Stimulated activated memory B cell treated with anti-CD40 and anti-IgM and Interleukin-4, amounts not matched to agents 10 μg/mL and 1 μg/mL and 100 μg/mL, for 72 hours (primary cell): ENCODE measurements at regions not wholly inside any gene's neighbourhood (a gene's known extent, or its start where the extent isn't known, plus 50 kb on each side); places are given as distances from the start of the nearest gene placed in this dataset.
A peak's percentile ranks its signal among the peaks of the same experiment; 100 is the strongest.

Experiments
- ATAC-seq: fragments of 150-1000 bp; cut with Tn5 transposase; 2 replicates; pipeline ENCODE4 v1.10.0; 2021
- H3K27ac Mint-ChIP-seq: one replicate; pipeline ENCODE4 v1.8.0; 2022; ENCODE audit warnings: mild to moderate bottlenecking, mixed read lengths
- H3K27me3 Mint-ChIP-seq: one replicate; pipeline ENCODE4 v1.8.0; 2022; ENCODE audit warnings: mixed read lengths
- H3K36me3 Mint-ChIP-seq: one replicate; pipeline ENCODE4 v1.8.0; 2022; ENCODE audit warnings: mixed read lengths
- H3K4me1 Mint-ChIP-seq: one replicate; pipeline ENCODE4 v1.8.0; 2022; ENCODE audit warnings: mixed read lengths
- H3K4me3 Mint-ChIP-seq: one replicate; pipeline ENCODE4 v1.8.0; 2022; ENCODE audit warnings: mild to moderate bottlenecking, moderate library complexity, mixed read lengths
- H3K9me3 Mint-ChIP-seq: one replicate; pipeline ENCODE4 v1.8.0; 2022; ENCODE audit warnings: mixed read lengths

- no peak for ATAC-seq
- no peak overlapping the region for H3K4me3 Mint-ChIP-seq
- H3K36me3 Mint-ChIP-seq = no peaks in the 10 kb centered on the region
- peaks cover 4% of the 10 kb centered on the region for H3K9me3 Mint-ChIP-seq
- H3K4me1 Mint-ChIP-seq = no peaks in the 10 kb centered on the region
- H3K27me3 Mint-ChIP-seq = peaks cover 18% of the 10 kb centered on the region
- H3K27ac Mint-ChIP-seq = no peak overlapping the region
Measured at GRCh38 chr6:99768166-99768565, 161.5 kb downstream of the PRDM13 start.

GRCh38 chr6:99779631-99780555, 173.3 kb downstream of the PRDM13 start:
- peak; percentile 27 for ATAC-seq
- no peaks in the 10 kb centered on the region for H3K4me1 Mint-ChIP-seq
- no peak overlapping the region for H3K27ac Mint-ChIP-seq
- H3K27me3 Mint-ChIP-seq = peaks cover 39% of the 10 kb centered on the region
- no peak overlapping the region for H3K4me3 Mint-ChIP-seq
- no peaks in the 10 kb centered on the region for H3K9me3 Mint-ChIP-seq
- H3K36me3 Mint-ChIP-seq = no peaks in the 10 kb centered on the region

- H3K4me3 Mint-ChIP-seq = no peak overlapping the region
- H3K4me1 Mint-ChIP-seq = no peaks in the 10 kb centered on the region
Measured at GRCh38 chr6:99780556-99780885, 173.9 kb downstream of the PRDM13 start.

GRCh38 chr6:99789767-99790166, 183.1 kb downstream of the PRDM13 start:
- Mint-ChIP-seq H3K27ac (no peak overlapping the region), H3K4me1 (no peaks in the 10 kb centered on the region), H3K4me3 (no peak overlapping the region), H3K36me3 (no peaks in the 10 kb centered on the region), H3K27me3 (peaks cover 24% of the 10 kb centered on the region), H3K9me3 (no peaks in the 10 kb centered on the region)
- no peak for ATAC-seq

More at GRCh38 chr6:99780556-99780885, 173.9 kb downstream of the PRDM13 start:
- Mint-ChIP-seq H3K27ac (no peak overlapping the region), H3K27me3 (peaks cover 39% of the 10 kb centered on the region), H3K9me3 (no peaks in the 10 kb centered on the region), H3K36me3 (no peaks in the 10 kb centered on the region)
- no peak for ATAC-seq

- no peak overlapping the region for H3K27ac Mint-ChIP-seq
Measured at GRCh38 chr6:99790679-99791078, 184.0 kb downstream of the PRDM13 start.

GRCh38 chr6:99801805-99802204, 192.2 kb downstream of the MCHR2 start:
- no peaks in the 10 kb centered on the region for H3K36me3 Mint-ChIP-seq
- ATAC-seq = no peak
- H3K27me3 Mint-ChIP-seq = peaks cover 9% of the 10 kb centered on the region
- H3K4me1 Mint-ChIP-seq = no peaks in the 10 kb centered on the region
- H3K9me3 Mint-ChIP-seq = no peaks in the 10 kb centered on the region
- H3K4me3 Mint-ChIP-seq = no peak overlapping the region
- H3K27ac Mint-ChIP-seq = no peak overlapping the region

More at GRCh38 chr6:99790679-99791078, 184.0 kb downstream of the PRDM13 start:
- Mint-ChIP-seq H3K4me1 (no peaks in the 10 kb centered on the region), H3K36me3 (no peaks in the 10 kb centered on the region), H3K9me3 (no peaks in the 10 kb centered on the region), H3K27me3 (peaks cover 24% of the 10 kb centered on the region), H3K4me3 (no peak overlapping the region)
- ATAC-seq = no peak

- Mint-ChIP-seq H3K4me1 (no peaks in the 10 kb centered on the region), H3K4me3 (no peak overlapping the region), H3K9me3 (no peaks in the 10 kb centered on the region), H3K36me3 (no peaks in the 10 kb centered on the region), H3K27ac (no peak overlapping the region), H3K27me3 (peaks cover 9% of the 10 kb centered on the region)
- no peak for ATAC-seq
Measured at GRCh38 chr6:99802396-99803031, 191.5 kb downstream of the MCHR2 start.

- no peak overlapping the region for H3K27ac Mint-ChIP-seq
- H3K36me3 Mint-ChIP-seq = no peaks in the 10 kb centered on the region
- H3K4me3 Mint-ChIP-seq = no peak overlapping the region
- ATAC-seq = no peak
- no peaks in the 10 kb centered on the region for H3K4me1 Mint-ChIP-seq
- H3K27me3 Mint-ChIP-seq = peaks cover 21% of the 10 kb centered on the region
- H3K9me3 Mint-ChIP-seq = no peaks in the 10 kb centered on the region
Measured at GRCh38 chr6:99808992-99809391, 185.0 kb downstream of the MCHR2 start.

- peaks cover 11% of the 10 kb centered on the region for H3K27me3 Mint-ChIP-seq
- H3K4me3 Mint-ChIP-seq = no peak overlapping the region
- no peaks in the 10 kb centered on the region for H3K9me3 Mint-ChIP-seq
- ATAC-seq = no peak
- H3K4me1 Mint-ChIP-seq = no peaks in the 10 kb centered on the region
- no peaks in the 10 kb centered on the region for H3K36me3 Mint-ChIP-seq
- no peak overlapping the region for H3K27ac Mint-ChIP-seq
Measured at GRCh38 chr6:99810295-99810694, 183.7 kb downstream of the MCHR2 start.

GRCh38 chr6:99810942-99811620, 182.9 kb downstream of the MCHR2 start:
- H3K4me1 Mint-ChIP-seq = no peaks in the 10 kb centered on the region
- H3K4me3 Mint-ChIP-seq = no peak overlapping the region
- no peak overlapping the region for H3K27ac Mint-ChIP-seq
- peaks cover 11% of the 10 kb centered on the region for H3K27me3 Mint-ChIP-seq
- no peak for ATAC-seq
- no peaks in the 10 kb centered on the region for H3K9me3 Mint-ChIP-seq
- H3K36me3 Mint-ChIP-seq = no peaks in the 10 kb centered on the region

- Mint-ChIP-seq H3K27ac (no peak overlapping the region), H3K27me3 (peaks cover 11% of the 10 kb centered on the region), H3K4me3 (no peak overlapping the region), H3K36me3 (no peaks in the 10 kb centered on the region), H3K9me3 (no peaks in the 10 kb centered on the region), H3K4me1 (no peaks in the 10 kb centered on the region)
- no peak for ATAC-seq
Measured at GRCh38 chr6:99811636-99812035, 182.4 kb downstream of the MCHR2 start.

GRCh38 chr6:99813565-99813964, 180.5 kb downstream of the MCHR2 start:
- Mint-ChIP-seq H3K4me3 (no peak overlapping the region), H3K4me1 (no peaks in the 10 kb centered on the region), H3K27ac (no peak overlapping the region), H3K9me3 (no peaks in the 10 kb centered on the region), H3K36me3 (no peaks in the 10 kb centered on the region), H3K27me3 (peaks cover 11% of the 10 kb centered on the region)
- no peak for ATAC-seq

GRCh38 chr6:99814230-99814928, 179.6 kb downstream of the MCHR2 start:
- H3K9me3 Mint-ChIP-seq = no peaks in the 10 kb centered on the region
- peaks cover 15% of the 10 kb centered on the region for H3K27me3 Mint-ChIP-seq
- no peak for ATAC-seq

GRCh38 chr6:99816795-99817194, 177.2 kb downstream of the MCHR2 start:
- H3K9me3 Mint-ChIP-seq = no peaks in the 10 kb centered on the region
- no peak overlapping the region for H3K27ac Mint-ChIP-seq
- H3K4me3 Mint-ChIP-seq = no peak overlapping the region
- ATAC-seq = no peak
- H3K4me1 Mint-ChIP-seq = no peaks in the 10 kb centered on the region
- H3K27me3 Mint-ChIP-seq = peaks cover 25% of the 10 kb centered on the region
- no peaks in the 10 kb centered on the region for H3K36me3 Mint-ChIP-seq

More at GRCh38 chr6:99814230-99814928, 179.6 kb downstream of the MCHR2 start:
- Mint-ChIP-seq H3K27ac (no peak overlapping the region), H3K36me3 (no peaks in the 10 kb centered on the region), H3K4me1 (no peaks in the 10 kb centered on the region), H3K4me3 (no peak overlapping the region)

GRCh38 chr6:99818161-99818560, 175.9 kb downstream of the MCHR2 start:
- H3K4me1 Mint-ChIP-seq = no peaks in the 10 kb centered on the region
- no peak overlapping the region for H3K4me3 Mint-ChIP-seq
- peaks cover 36% of the 10 kb centered on the region for H3K27me3 Mint-ChIP-seq
- H3K27ac Mint-ChIP-seq = no peak overlapping the region
- ATAC-seq = no peak
- no peaks in the 10 kb centered on the region for H3K36me3 Mint-ChIP-seq
- H3K9me3 Mint-ChIP-seq = no peaks in the 10 kb centered on the region
